ENCODE measurements at regions not wholly inside any gene's neighbourhood (a gene's known extent, or its start where the extent isn't known, plus 50 kb on each side); places are given as distances from the start of the nearest gene placed in this dataset.
"Not testable (repeated sequence)": the region's sequence is repeated elsewhere in the genome, so short reads cannot be mapped to it uniquely, and the experiment has no call there.

GRCh38 chr5:71384706-71385105 lies 70.7 kb upstream of the BDP1 start:
- dilution Hi-C loops (cut with MboI; ENCODE audit: extremely low pct_ligation_motif_present, low sequenced_read_pairs): no loop called here
- Histone ChIP-seq H4K20me1 (ENCODE audit: control insufficient read depth, extremely low read depth, insufficient read depth, low read length) (no peaks in the 10 kb centered on the region), H3K9ac (ENCODE audit: control insufficient read depth, extremely low read depth, insufficient read depth, low read length) (no peak overlapping the region), H3K4me3 (ENCODE audit: control insufficient read depth in 2 of 3, extremely low read depth in 1 of 3, insufficient read depth in 2 of 3, low read depth in 1 of 3, low read length in 3 of 3) (no peak overlapping the region), H3K9me3 (ENCODE audit: control insufficient read depth, low read depth, low read length) (no peaks in the 10 kb centered on the region), H3K27ac (ENCODE audit: control insufficient read depth, insufficient read depth, low read length) (no peak overlapping the region), H3K27me3 (ENCODE audit: control insufficient read depth, extremely low read depth, insufficient read depth, low read length) (no peaks in the 10 kb centered on the region), H3K9me1 (ENCODE audit: control insufficient read depth, extremely low read depth, insufficient read depth, low read length) (no peaks in the 10 kb centered on the region), H2AFZ (ENCODE audit: control insufficient read depth, low read length) (no peak overlapping the region), H3K36me3 (ENCODE audit: control insufficient read depth in 2 of 2, extremely low read depth in 1 of 2, insufficient read depth in 2 of 2, low read length in 2 of 2) (no peaks in the 10 kb centered on the region), H3K4me1 (ENCODE audit: control insufficient read depth, extremely low read depth, insufficient read depth, low read length) (no peaks in the 10 kb centered on the region), H3K79me2 (ENCODE audit: control insufficient read depth, insufficient read depth, low read length) (no peaks in the 10 kb centered on the region), H3K4me2 (ENCODE audit: control insufficient read depth, extremely low read depth, insufficient read depth, low read depth, low read length) (no peak overlapping the region)
- FAIRE-seq: no peak
- TF ChIP-seq, protein P1, sequence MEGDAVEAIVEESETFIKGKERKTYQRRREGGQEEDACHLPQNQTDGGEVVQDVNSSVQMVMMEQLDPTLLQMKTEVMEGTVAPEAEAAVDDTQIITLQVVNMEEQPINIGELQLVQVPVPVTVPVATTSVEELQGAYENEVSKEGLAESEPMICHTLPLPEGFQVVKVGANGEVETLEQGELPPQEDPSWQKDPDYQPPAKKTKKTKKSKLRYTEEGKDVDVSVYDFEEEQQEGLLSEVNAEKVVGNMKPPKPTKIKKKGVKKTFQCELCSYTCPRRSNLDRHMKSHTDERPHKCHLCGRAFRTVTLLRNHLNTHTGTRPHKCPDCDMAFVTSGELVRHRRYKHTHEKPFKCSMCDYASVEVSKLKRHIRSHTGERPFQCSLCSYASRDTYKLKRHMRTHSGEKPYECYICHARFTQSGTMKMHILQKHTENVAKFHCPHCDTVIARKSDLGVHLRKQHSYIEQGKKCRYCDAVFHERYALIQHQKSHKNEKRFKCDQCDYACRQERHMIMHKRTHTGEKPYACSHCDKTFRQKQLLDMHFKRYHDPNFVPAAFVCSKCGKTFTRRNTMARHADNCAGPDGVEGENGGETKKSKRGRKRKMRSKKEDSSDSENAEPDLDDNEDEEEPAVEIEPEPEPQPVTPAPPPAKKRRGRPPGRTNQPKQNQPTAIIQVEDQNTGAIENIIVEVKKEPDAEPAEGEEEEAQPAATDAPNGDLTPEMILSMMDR (optimal IDR thresholded peaks at IDR 0.05 in 1 of 3, IDR thresholded peaks at IDR 0.05 in 1 of 3, conservative IDR thresholded peaks at IDR 0.05 in 1 of 3; ENCODE audit: extremely low read depth in 1 of 3, insufficient read depth in 2 of 3, low read length in 3 of 3): no peak
- TF ChIP-seq EZH2 (IDR thresholded peaks at IDR 0.05; ENCODE audit: low read length): no peak
- no peak for DNase-seq (ENCODE audit: low read depth, low spot score)

GRCh38 chr5:71385208-71385607 lies 70.2 kb upstream of the BDP1 start:
- DNase-seq (ENCODE audit: low read depth, low spot score); H3K9me1 ChIP-seq (ENCODE audit: control insufficient read depth, extremely low read depth, insufficient read depth, low read length); H3K79me2 ChIP-seq (ENCODE audit: control insufficient read depth, insufficient read depth, low read length); H3K4me1 ChIP-seq (ENCODE audit: control insufficient read depth, extremely low read depth, insufficient read depth, low read length); dilution Hi-C loops (cut with MboI; ENCODE audit: extremely low pct_ligation_motif_present, low sequenced_read_pairs); H3K4me2 ChIP-seq (ENCODE audit: control insufficient read depth, extremely low read depth, insufficient read depth, low read depth, low read length); H3K27ac ChIP-seq (ENCODE audit: control insufficient read depth, insufficient read depth, low read length); H4K20me1 ChIP-seq (ENCODE audit: control insufficient read depth, extremely low read depth, insufficient read depth, low read length); H3K9me3 ChIP-seq (ENCODE audit: control insufficient read depth, low read depth, low read length); H3K36me3 ChIP-seq (ENCODE audit: control insufficient read depth in 2 of 2, extremely low read depth in 1 of 2, insufficient read depth in 2 of 2, low read length in 2 of 2); H2AFZ ChIP-seq (ENCODE audit: control insufficient read depth, low read length); H3K9ac ChIP-seq (ENCODE audit: control insufficient read depth, extremely low read depth, insufficient read depth, low read length); H3K27me3 ChIP-seq (ENCODE audit: control insufficient read depth, extremely low read depth, insufficient read depth, low read length); H3K4me3 ChIP-seq (ENCODE audit: control insufficient read depth in 2 of 3, extremely low read depth in 1 of 3, insufficient read depth in 2 of 3, low read depth in 1 of 3, low read length in 3 of 3): not testable (repeated sequence)
- FAIRE-seq: peak; percentile 36

GRCh38 chr5:71388184-71388583 lies 67.3 kb upstream of the BDP1 start:
- H3K36me3 ChIP-seq (ENCODE audit: control insufficient read depth in 2 of 2, extremely low read depth in 1 of 2, insufficient read depth in 2 of 2, low read length in 2 of 2); H3K4me1 ChIP-seq (ENCODE audit: control insufficient read depth, extremely low read depth, insufficient read depth, low read length); H3K9me1 ChIP-seq (ENCODE audit: control insufficient read depth, extremely low read depth, insufficient read depth, low read length); H3K27me3 ChIP-seq (ENCODE audit: control insufficient read depth, extremely low read depth, insufficient read depth, low read length); H3K9ac ChIP-seq (ENCODE audit: control insufficient read depth, extremely low read depth, insufficient read depth, low read length); DNase-seq (ENCODE audit: low read depth, low spot score); H3K27ac ChIP-seq (ENCODE audit: control insufficient read depth, insufficient read depth, low read length); H2AFZ ChIP-seq (ENCODE audit: control insufficient read depth, low read length); H3K79me2 ChIP-seq (ENCODE audit: control insufficient read depth, insufficient read depth, low read length); H3K4me3 ChIP-seq (ENCODE audit: control insufficient read depth in 2 of 3, extremely low read depth in 1 of 3, insufficient read depth in 2 of 3, low read depth in 1 of 3, low read length in 3 of 3); H4K20me1 ChIP-seq (ENCODE audit: control insufficient read depth, extremely low read depth, insufficient read depth, low read length); H3K4me2 ChIP-seq (ENCODE audit: control insufficient read depth, extremely low read depth, insufficient read depth, low read depth, low read length); H3K9me3 ChIP-seq (ENCODE audit: control insufficient read depth, low read depth, low read length); FAIRE-seq; dilution Hi-C loops (cut with MboI; ENCODE audit: extremely low pct_ligation_motif_present, low sequenced_read_pairs): not testable (repeated sequence)

DNA sequence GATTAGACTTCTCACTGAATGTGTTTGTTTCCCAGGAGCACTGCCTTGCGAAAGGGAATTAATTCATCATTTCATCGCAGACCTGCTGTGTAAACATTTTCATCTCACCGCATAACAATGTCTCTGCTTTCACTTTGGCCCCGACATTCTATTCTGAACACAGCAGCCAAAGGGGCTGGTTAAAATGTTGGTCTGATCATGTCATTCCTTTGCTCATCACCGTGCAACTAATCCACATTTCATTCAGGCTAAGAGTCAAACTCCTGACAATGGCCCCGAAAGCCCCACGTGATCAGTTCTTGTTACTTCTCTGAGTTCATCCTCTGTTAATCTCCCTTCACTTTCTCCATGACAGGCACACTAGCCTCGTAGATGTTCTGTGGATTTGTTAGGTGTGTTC lies 57.1 kb upstream of the BDP1 start:
- FAIRE-seq; H3K9me1 ChIP-seq (ENCODE audit: control insufficient read depth, extremely low read depth, insufficient read depth, low read length); H4K20me1 ChIP-seq (ENCODE audit: control insufficient read depth, extremely low read depth, insufficient read depth, low read length); H3K4me3 ChIP-seq (ENCODE audit: control insufficient read depth in 2 of 3, extremely low read depth in 1 of 3, insufficient read depth in 2 of 3, low read depth in 1 of 3, low read length in 3 of 3); DNase-seq (ENCODE audit: low read depth, low spot score); H3K36me3 ChIP-seq (ENCODE audit: control insufficient read depth in 2 of 2, extremely low read depth in 1 of 2, insufficient read depth in 2 of 2, low read length in 2 of 2); H3K27ac ChIP-seq (ENCODE audit: control insufficient read depth, insufficient read depth, low read length); H3K4me2 ChIP-seq (ENCODE audit: control insufficient read depth, extremely low read depth, insufficient read depth, low read depth, low read length); H3K4me1 ChIP-seq (ENCODE audit: control insufficient read depth, extremely low read depth, insufficient read depth, low read length); H3K9ac ChIP-seq (ENCODE audit: control insufficient read depth, extremely low read depth, insufficient read depth, low read length); H2AFZ ChIP-seq (ENCODE audit: control insufficient read depth, low read length); H3K9me3 ChIP-seq (ENCODE audit: control insufficient read depth, low read depth, low read length); dilution Hi-C loops (cut with MboI; ENCODE audit: extremely low pct_ligation_motif_present, low sequenced_read_pairs); H3K79me2 ChIP-seq (ENCODE audit: control insufficient read depth, insufficient read depth, low read length); H3K27me3 ChIP-seq (ENCODE audit: control insufficient read depth, extremely low read depth, insufficient read depth, low read length): not testable (repeated sequence)
